C4-2B (cell line): ENCODE measurements at regions not wholly inside any gene's neighbourhood (a gene's known extent, or its start where the extent isn't known, plus 50 kb on each side); places are given as distances from the start of the nearest gene placed in this dataset.

Source experiments
- CTCF ChIP-seq: fragments of 450-650 bp; conservative IDR thresholded peaks from 2 replicates; pipeline ENCODE4 v1.5.1; 2017; ENCODE audit warnings: mild to moderate bottlenecking
- ZFX ChIP-seq: fragments of 450-650 bp; IDR thresholded peaks from 2 replicates; pipeline ENCODE4 v1.6.1; 2017

GRCh38 chr2:16130541-16130880 lies 190.2 kb downstream of the MYCN start:
- TF ChIP-seq CTCF (no peak), ZFX (no peak)
